GM12878 (cell line): ENCODE measurements at regions not wholly inside any gene's neighbourhood (a gene's known extent, or its start where the extent isn't known, plus 50 kb on each side); places are given as distances from the start of the nearest gene placed in this dataset.

Source experiments
- ATAC-seq: fragments of 200-7000 bp; cut with Tn5 transposase; 3 replicates; pipeline ENCODE4 v1.9.1; 2020; ENCODE audit warnings: mild to moderate bottlenecking, moderate library complexity
- BruUV-seq: library from RNA; stranded (reverse); fragments of 400-500 nt; replicated peaks from 2 replicates; lab custom pipeline; 2021; lab: Mats Ljungman, UMichigan
- CTCF ChIA-PET: fragments of 300-600 bp; sonication (Branson Sonifier 250); formaldehyde crosslinking; extraction: SDS; loops from one replicate; lab custom pipeline; 2021; ENCODE audit warnings: inconsistent platforms; lab: Yijun Ruan, JAX
- POLR2A ChIA-PET: fragments of 350-600 bp; formaldehyde crosslinking; extraction: SDS; loops from one replicate; lab custom pipeline; 2021; ENCODE audit warnings: inconsistent platforms; lab: Charles Lee
- RAD21 ChIA-PET: fragments of 300-600 bp; sonication (Branson Sonifier 250); formaldehyde crosslinking; loops from one replicate; lab custom pipeline; 2023; ENCODE audit warnings: antibody characterized with exemption; ENCODE audit not compliant: unreplicated experiment; lab: Charles Lee
- SMC1A ChIA-PET: fragments of 300-600 bp; sonication (Branson Sonifier 250); formaldehyde crosslinking; loops from one replicate; lab custom pipeline; 2023; ENCODE audit not compliant: unreplicated experiment, uncharacterized antibody; lab: Charles Lee
- DNase-seq: peaks from one replicate; pipeline ENCODE4 v3.0.0-alpha.2; 2011; ENCODE audit warnings: low read depth, low spot score
- FAIRE-seq: peaks from 3 replicates; lab custom pipeline; 2011; peaks lifted over from hg19 to GRCh38; lab: Jason Lieb, UNC
- H2AFZ ChIP-seq: 2 replicates; pipeline ENCODE4 v1.6.0; 2011; ENCODE audit warnings: low read depth, low read length, control low read depth; ENCODE audit not compliant: control insufficient read depth
- H3K27ac ChIP-seq: 2 replicates; pipeline ENCODE4 v1.5.1; 2011; ENCODE audit warnings: control low read depth; ENCODE audit not compliant: control insufficient read depth, insufficient read depth
- H3K27me3 ChIP-seq, 2 experiments: replicated peaks in 1 of 2; 2 replicates each; pipeline versions ENCODE4 v1.6.0 to v1.6.1; 2011; ENCODE audit warnings: low read length in 1 of 2; ENCODE audit not compliant: control insufficient read depth in 2 of 2, insufficient read depth in 2 of 2
- H3K36me3 ChIP-seq, 2 experiments: 2 replicates each; pipeline ENCODE4 v1.5.1; 2011; ENCODE audit warnings: low read length in 1 of 2; ENCODE audit not compliant: control insufficient read depth in 2 of 2, insufficient read depth in 2 of 2
- H3K4me1 ChIP-seq: 2 replicates; pipeline ENCODE4 v1.6.1; 2011; ENCODE audit warnings: mild to moderate bottlenecking, low read length, moderate library complexity, mixed read lengths; ENCODE audit not compliant: control insufficient read depth, insufficient read depth
- H3K4me2 ChIP-seq: 2 replicates; pipeline ENCODE4 v1.6.0; 2011; ENCODE audit warnings: control low read depth; ENCODE audit not compliant: control insufficient read depth, insufficient read depth
- H3K4me3 ChIP-seq: fragments of 200-600 bp; sonication (generic); 2 replicates; pipeline ENCODE4 v1.5.1; 2016
- H3K79me2 ChIP-seq: 2 replicates; pipeline ENCODE4 v1.6.0; 2011; ENCODE audit warnings: low read length; ENCODE audit not compliant: control insufficient read depth, insufficient read depth
- H3K9ac ChIP-seq: 2 replicates; pipeline ENCODE4 v1.8.0; 2011; ENCODE audit warnings: low read length, control low read depth, mixed read lengths; ENCODE audit not compliant: control insufficient read depth, insufficient read depth
- H3K9me3 ChIP-seq: replicated peaks from 3 replicates; pipeline ENCODE4 v1.5.1; 2011; ENCODE audit warnings: mild to moderate bottlenecking, low read length; ENCODE audit not compliant: control insufficient read depth, insufficient read depth
- H4K20me1 ChIP-seq: 2 replicates; pipeline ENCODE4 v1.6.0; 2011; ENCODE audit not compliant: control insufficient read depth, insufficient read depth
- BACH1 ChIP-seq: fragments of 450-650 bp; IDR thresholded peaks from 2 replicates; pipeline ENCODE4 v1.6.1; 2017; ENCODE audit warnings: mild to moderate bottlenecking, borderline replicate concordance
- CBX5 ChIP-seq: sonication (generic); IDR thresholded peaks from 2 replicates; pipeline ENCODE4 v1.6.1; 2016; ENCODE audit warnings: low read depth, moderate library complexity, mild to moderate bottlenecking, inconsistent platforms
- CEBPZ ChIP-seq: fragments of 150-350 bp; IDR thresholded peaks from 2 replicates; pipeline ENCODE4 v1.6.1; 2016; ENCODE audit warnings: low read depth, low read length
- EED ChIP-seq: sonication (generic); IDR thresholded peaks from 2 replicates; pipeline ENCODE4 v1.6.1; 2016; ENCODE audit warnings: antibody characterized with exemption, low read depth
- FOS ChIP-seq: IDR thresholded peaks from 3 replicates; pipeline ENCODE4 v1.6.1; 2011; ENCODE audit warnings: borderline replicate concordance; ENCODE audit not compliant: insufficient read length; ENCODE audit errors: extremely low read depth
- FOXK2 ChIP-seq: fragments of 450-650 bp; IDR thresholded peaks from 2 replicates; pipeline ENCODE4 v1.6.1; 2017; ENCODE audit warnings: mild to moderate bottlenecking, moderate library complexity
- IRF3 ChIP-seq: fragments of 450-650 bp; IDR thresholded peaks from 2 replicates; pipeline ENCODE4 v1.6.1; 2014; ENCODE audit warnings: mild to moderate bottlenecking
- IRF4 ChIP-seq: IDR thresholded peaks from 2 replicates; pipeline ENCODE4 v1.6.1; 2011; ENCODE audit warnings: low read depth, low read length
- MTA3 ChIP-seq: IDR thresholded peaks from 2 replicates; pipeline ENCODE4 v1.6.1; 2012; ENCODE audit warnings: low read length, inconsistent platforms, borderline replicate concordance
- NFIC ChIP-seq: IDR thresholded peaks from 2 replicates; pipeline ENCODE4 v1.6.1; 2012; ENCODE audit warnings: low read depth, mild to moderate bottlenecking, inconsistent platforms, low read length, moderate library complexity
- POU2F2 ChIP-seq: IDR thresholded peaks from 3 replicates; pipeline ENCODE4 v1.6.1; 2011; ENCODE audit warnings: low read depth, mild to moderate bottlenecking, low read length, borderline replicate concordance
- RAD21 ChIP-seq: IDR thresholded peaks from 2 replicates; pipeline ENCODE4 v1.6.1; 2011; ENCODE audit warnings: mild to moderate bottlenecking, low read depth, low read length, moderate library complexity; ENCODE audit not compliant: insufficient read depth
- SIX5 ChIP-seq: IDR thresholded peaks from 2 replicates; pipeline ENCODE4 v1.6.1; 2011; ENCODE audit warnings: mild to moderate bottlenecking, low read depth, low read length, moderate library complexity; ENCODE audit not compliant: severe bottlenecking
- SPI1 ChIP-seq: IDR thresholded peaks from 2 replicates; pipeline ENCODE4 v1.6.1; 2011; ENCODE audit warnings: low read depth, mild to moderate bottlenecking, low read length, moderate library complexity, borderline replicate concordance; ENCODE audit not compliant: insufficient read depth
- SREBF2 ChIP-seq: IDR thresholded peaks from 2 replicates; pipeline ENCODE4 v1.6.1; 2012; ENCODE audit warnings: mild to moderate bottlenecking, low read length
- ZBTB4 ChIP-seq: fragments of 450-650 bp; formaldehyde crosslinking; IDR thresholded peaks from 2 replicates; pipeline ENCODE4 v1.4.0; 2022; ENCODE audit warnings: mild to moderate bottlenecking, moderate library complexity
- ZNF384 ChIP-seq: IDR thresholded peaks from 2 replicates; pipeline ENCODE4 v1.6.1; 2012; ENCODE audit warnings: low read depth, mild to moderate bottlenecking, low read length, improper control_type of control experiment, borderline replicate concordance
- WGBS: methylation state at CpG from one replicate; pipeline ENCODE4 v1.1.6; 2016; ENCODE audit warnings: low lambda C conversion rate; ENCODE audit not compliant: insufficient replicate concordance, insufficient coverage; ENCODE audit errors: missing lambda C conversion rate; 5-methylcytosine and 5-hydroxymethylcytosine counted together
- in situ Hi-C: fragments of 300-500 bp; cut with MboI; formaldehyde crosslinking; loops from 9 replicates; pipeline ENCODE4 v1.14.3; 2018; ENCODE audit warnings: mixed read lengths
- intact Hi-C: fragments of 100-400 bp; cut with micrococcal nuclease; formaldehyde crosslinking; loops from one replicate; pipeline ENCODE4 v1.14.2; 2022; ENCODE audit not compliant: unreplicated experiment

- TF ChIP-seq IRF3 (no peak), CEBPZ (no peak), FOS (no peak), NFIC (no peak), MTA3 (no peak)
Measured at GRCh38 chr20:24741493-24742072, 207.5 kb upstream of the CST7 start (continued).

- no peak for ATAC-seq
- H2AFZ ChIP-seq = no peak overlapping the region
- BruUV-seq = no TSS peak
- no peaks in the 10 kb centered on the region for H3K36me3 ChIP-seq
- no peak for DNase-seq
- POLR2A ChIA-PET = no interaction called here
- H3K79me2 ChIP-seq = no peaks in the 10 kb centered on the region
- WGBS = 60% methylated on average over 7 of the region's 7 CpGs
- no peaks in the 10 kb centered on the region for H3K27me3 ChIP-seq
- CTCF ChIA-PET = no interaction called here
- no peak for FAIRE-seq
- no peak overlapping the region for H3K9ac ChIP-seq
- no peak overlapping the region for H3K4me3 ChIP-seq
- intact Hi-C loops = no loop called here
- peaks cover 4% of the 10 kb centered on the region for H3K4me1 ChIP-seq
- in situ Hi-C loops = no loop called here
- SMC1A ChIA-PET = no interaction called here
- RAD21 ChIA-PET = no interaction called here
- no peaks in the 10 kb centered on the region for H3K9me3 ChIP-seq
- no peak overlapping the region for H3K27ac ChIP-seq
- no peak overlapping the region for H3K4me2 ChIP-seq
- H4K20me1 ChIP-seq = no peaks in the 10 kb centered on the region
- TF ChIP-seq ZNF384 (no peak), POU2F2 (no peak), ZBTB4 (CRISPR knock-in tag) (no peak), CBX5 (no peak), SPI1 (no peak), BACH1 (no peak), IRF4 (no peak), SIX5 (no peak), EED (no peak), SREBF2 (no peak), FOXK2 (no peak), RAD21 (no peak)
Measured at GRCh38 chr20:24742436-24742835, 206.6 kb upstream of the CST7 start.
